GM19324 (cell line): ENCODE measurements at regions not wholly inside any gene's neighbourhood (a gene's known extent, or its start where the extent isn't known, plus 50 kb on each side); places are given as distances from the start of the nearest gene placed in this dataset.

Experiments used
- ATAC-seq: cut with Tn5 transposase; IDR thresholded peaks from one replicate; pipeline ENCODE4 v1.9.1; 2021; ENCODE audit warnings: mild to moderate bottlenecking, moderate library complexity; ENCODE audit not compliant: unreplicated experiment, low FRiP score

DNA sequence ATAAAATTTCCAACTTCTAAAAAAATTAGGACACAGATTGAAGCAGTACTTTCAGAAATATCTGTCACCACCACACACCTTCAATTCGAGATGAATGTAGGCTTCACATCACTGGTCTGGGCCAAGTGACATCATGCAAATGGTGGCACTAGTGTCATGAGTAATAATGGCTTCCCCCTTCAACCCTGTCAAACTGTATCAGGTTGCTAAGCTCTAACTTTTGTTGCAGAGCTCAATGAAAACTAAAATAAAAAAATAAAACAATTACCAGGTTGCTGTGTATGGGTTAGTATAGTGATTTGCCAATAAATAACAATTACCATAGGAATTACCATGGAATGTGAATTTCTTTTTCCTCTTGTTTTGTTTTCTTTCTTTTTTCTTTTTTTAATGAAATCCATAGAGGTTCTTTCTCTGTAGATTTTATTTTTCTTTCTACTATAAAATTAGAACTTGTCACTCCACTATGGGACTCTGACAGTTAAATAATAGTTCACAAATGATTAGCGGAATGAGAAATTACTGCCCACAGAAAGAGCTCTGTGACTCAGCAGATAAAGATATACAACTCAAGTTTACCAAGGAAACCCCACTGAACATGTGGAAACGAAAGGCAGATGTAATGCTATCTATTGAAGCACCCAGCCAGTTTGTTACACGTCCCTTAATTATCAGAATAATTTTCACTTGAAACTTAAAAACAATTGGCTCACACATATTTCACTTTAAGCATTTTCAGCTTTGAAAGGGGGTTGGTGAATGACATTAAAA lies 783.8 kb upstream of the WWC1 start:
- no peak for ATAC-seq

DNA sequence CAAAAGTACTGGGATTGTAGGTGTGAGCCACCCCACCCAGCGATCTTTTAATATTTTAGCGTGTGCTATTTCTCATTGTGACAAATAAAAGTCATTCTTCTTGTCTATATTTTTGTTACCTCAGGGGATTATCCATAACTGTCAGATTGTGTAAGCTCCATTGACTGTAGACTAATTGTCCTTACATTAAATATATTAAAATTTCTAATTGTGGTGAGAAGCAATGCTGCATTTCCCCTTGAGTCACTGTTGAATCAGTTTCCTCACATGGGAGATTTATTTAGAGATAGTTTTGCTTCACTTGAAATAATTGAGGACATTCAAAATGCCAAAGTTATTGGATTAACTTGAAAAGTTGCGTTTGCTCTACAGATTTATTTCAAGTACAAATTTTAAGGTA lies 782.4 kb upstream of the WWC1 start:
- no peak for ATAC-seq

DNA sequence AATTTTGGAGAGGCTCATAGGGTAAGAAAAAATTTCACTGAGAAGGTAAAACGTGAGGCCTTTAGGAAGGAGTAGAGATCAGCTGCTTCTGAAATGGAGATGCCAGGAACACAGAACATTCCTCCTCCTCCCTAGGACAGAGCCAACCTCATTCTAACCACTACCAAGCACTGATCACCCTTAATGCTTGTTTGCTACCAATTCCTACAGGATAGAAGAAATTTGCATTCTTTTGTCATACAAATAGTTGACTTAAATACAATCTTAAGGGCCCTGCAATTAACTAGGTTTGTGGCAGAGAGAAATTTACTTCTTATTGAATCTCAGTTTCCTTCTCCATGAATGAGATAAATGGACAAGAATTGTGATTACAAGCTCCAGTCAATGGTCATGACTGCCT lies 780.2 kb upstream of the WWC1 start:
- no peak for ATAC-seq

DNA sequence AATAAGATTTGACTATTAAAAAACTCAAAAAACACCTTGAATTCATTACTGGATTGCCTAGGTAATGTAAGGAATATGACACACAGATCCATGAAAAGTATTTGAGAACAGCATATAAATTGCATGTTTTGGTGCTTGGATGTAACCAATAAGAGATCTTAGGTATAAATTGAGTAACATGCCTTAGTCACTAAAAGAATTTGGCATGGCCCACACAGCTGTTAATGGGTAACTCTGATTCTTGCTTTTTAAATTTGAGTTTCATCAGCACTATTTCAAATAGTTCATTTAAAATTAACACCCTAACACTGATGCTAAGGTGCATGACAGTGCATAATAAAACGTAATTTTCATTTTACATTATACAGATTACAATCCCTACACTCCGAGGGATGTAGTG lies 779.3 kb upstream of the WWC1 start:
- ATAC-seq, result no peak

DNA sequence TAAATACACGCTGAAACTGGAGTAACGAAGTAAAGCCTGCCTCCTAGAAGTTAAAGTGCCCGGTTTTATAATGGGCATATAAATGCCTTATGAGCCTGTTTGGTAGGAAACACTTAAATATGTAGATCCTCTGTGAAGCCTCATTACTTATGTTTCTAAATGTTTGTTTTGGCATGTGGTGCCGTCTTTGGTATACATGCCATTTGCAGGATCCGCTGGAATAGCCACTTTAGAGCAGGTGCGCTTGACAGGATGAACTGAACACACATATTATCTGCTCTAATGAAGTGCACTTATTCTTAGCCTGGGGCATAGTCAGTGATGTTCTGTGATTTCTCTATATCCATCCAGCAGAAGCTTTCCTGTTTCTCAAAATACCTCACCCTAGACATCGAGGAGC lies 778.1 kb upstream of the WWC1 start:
- ATAC-seq, result no peak

DNA sequence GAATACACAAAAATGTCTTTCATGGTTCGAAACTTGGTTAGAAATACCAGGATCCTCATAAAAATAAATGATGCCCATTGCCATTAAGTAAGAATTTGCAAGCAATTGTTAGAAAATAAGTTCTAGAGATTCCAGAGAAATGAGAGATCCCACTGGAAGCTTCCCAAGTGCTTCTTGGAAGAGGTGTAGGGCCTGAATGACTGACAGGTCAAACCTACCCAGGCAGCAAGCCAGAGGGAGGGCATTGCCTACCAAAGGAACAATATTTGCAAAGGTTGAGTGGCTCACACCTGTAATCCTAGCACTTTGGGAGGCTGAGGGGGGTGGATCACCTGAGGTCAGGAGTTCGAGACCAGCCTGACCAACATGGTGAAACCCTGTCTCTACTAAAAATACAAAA lies 777.0 kb upstream of the WWC1 start:
- ATAC-seq, result no peak

DNA sequence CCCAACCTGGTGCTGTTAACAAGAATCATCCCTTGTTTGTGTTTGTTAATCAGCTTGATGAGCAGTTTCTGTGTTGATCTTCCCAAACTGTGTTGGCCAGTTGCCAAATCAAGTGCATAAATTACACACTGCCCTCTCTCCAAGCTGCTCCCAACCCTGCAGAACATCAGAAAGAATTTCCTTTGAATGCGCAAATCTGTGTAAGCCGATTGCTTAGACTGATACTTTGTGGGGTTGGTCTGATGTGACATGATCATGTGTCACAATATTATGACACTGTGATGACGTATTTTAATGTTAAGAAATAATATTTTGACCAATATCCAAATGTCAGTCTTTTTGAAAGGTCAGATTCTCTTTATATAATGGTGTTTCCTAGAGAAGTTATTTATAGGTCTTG lies 766.4 kb upstream of the WWC1 start:
- no peak for ATAC-seq

DNA sequence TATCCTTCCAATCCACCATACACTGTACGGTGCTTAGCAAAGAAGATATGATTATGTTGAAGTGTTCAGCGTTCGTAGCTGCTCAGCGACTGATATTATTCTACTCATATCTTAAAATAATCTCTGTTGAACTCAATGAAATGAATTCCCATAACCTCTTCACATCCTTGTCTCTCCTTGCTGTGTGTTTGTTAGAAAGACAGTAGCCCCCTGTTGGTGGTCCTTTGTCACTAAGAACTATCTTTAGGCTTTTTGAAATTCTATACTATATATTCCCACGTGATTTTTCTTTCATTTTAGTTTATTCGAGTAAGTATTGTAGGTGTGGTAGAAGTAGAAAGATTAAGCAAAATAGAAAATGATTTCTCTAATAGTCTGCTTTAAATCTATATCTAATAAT lies 762.8 kb upstream of the WWC1 start:
- ATAC-seq, result no peak

DNA sequence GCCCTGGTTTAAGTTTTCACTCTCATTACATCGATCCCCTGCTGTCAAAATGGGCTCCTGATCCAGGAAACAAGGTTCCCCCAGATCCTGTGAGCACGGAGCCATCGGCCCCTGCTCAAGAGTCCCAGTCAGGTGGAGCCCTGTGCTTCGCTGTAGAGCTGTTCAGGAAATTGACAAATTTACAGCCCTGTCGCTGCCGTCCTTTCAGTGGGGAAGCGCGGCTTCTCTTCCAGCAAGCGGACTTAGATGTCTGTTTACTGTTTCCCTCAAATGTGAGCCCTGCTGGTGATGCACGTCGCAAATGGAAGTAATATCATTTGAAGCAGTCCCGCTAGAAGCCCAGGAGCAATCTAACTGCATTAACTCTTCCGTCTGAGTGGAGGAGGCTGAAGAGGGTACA lies 760.9 kb upstream of the WWC1 start:
- ATAC-seq, result no peak

DNA sequence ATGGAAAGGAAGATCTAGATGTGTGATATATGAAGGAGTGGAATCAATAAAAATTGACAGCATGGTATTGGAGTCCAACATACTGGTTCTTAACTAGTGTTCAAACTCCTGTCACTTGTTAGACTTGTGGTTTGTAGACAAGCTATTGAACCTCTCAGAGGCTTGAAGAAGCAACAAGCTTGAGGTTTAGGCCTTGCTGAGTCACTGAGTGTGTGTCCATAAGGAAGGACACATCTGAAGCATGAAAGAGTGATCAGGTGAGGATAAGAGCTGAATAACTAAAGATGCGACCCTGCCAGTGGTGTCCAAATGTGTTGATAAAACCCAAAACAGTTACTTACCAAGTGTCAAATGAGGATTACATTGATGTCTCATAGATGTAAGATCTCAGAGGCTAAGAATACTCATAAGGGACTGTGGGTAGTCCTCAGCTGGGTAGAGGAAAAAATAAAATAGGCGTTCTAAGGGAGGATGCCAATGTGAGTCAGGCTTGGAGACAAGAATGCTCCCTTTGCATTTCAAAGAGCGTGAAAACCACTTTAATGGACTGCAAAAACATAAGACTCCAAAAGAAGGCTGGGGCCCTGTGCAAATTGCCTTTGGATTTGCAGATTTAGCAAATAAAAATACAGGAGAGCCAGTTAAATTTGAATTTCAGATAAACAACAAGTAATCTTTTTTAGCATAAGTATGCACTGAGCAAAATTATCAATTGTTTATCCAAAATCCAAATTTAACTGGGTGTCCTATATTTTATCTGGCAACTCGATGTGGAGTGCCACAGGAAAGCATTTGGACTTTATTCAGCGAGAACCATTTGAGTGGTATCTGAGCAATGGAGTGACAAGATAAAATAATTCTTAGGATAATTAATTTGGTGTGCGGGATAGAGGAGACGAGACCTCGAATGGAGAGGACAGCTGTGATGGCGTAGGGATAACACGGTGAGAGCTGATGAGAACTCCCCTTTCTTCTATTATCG lies 757.3 kb upstream of the WWC1 start:
- ATAC-seq, result no peak

DNA sequence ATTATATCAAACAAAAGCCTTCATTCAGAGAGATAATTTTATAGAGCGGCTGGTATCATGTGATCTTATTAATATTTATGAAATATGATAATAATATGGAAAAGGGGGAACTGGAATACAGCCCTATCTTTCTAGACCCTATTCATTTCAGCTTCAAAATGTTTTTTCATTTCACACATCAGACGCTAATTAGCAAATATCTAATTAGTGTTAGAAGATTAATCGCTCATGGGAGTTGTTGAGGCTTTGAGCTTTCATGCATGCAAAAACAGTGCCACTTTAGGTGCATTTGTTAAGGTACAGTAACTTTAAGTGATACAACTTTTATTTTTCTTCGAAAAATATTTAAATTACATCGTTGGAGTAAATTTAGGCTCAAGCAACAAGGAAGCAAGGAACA lies 751.7 kb upstream of the WWC1 start:
- ATAC-seq, result no peak

DNA sequence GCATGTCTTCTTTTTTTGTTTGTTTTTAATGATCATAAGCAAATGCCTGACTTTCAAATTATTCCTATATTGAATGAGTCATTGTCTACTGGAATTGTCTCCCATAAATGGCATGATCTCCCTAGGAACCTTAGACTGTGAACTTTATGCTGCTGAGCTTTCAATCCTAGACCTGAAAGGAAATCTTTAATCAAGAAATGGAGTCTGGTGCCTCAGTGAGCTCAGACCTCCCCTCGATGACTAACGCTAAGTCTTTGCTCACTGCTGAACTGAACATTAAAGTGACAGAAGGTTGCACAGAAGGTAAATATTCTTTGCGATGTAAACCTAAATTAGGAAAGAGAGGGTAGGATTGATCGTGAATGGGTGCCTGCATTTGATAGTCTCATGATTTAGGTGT lies 745.2 kb upstream of the WWC1 start:
- no peak for ATAC-seq

DNA sequence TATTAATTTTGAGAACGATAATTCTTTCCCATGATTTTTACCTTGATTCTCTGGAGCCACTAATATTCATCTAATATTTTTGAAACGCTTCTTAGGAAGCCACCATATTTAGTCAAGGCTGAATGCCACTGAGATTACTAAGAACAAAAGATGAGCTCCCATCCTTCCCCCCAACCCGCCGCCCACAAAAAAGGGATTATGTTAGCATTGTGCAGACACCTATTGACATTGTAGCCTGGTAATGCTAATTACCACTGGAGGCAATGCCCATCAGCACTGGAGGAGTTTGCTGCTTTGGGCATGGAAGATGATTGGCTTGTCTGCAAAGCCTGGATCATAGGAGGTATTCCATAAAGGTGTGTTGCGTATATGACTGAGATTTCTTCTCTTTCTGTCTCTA lies 739.1 kb upstream of the WWC1 start:
- ATAC-seq, result no peak

DNA sequence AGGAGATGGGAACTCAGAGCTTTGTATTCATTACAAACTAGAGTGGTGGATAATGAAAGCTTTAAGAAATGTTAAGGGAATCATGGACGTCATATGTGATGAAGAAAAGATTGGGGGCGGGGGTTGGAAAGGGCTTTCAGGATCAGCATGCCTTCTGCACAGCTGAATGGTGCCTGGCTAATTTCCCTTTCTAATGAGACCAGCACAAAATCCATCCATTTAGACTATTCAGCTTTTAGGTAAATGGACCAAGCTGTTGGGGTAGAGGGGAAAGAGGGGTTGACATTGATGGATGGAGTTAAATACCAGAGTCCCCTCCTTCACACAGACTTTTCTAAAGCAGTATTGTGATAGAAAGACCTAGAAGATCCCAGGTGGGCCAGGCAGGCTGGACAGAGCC lies 737.9 kb upstream of the WWC1 start:
- ATAC-seq, result no peak

DNA sequence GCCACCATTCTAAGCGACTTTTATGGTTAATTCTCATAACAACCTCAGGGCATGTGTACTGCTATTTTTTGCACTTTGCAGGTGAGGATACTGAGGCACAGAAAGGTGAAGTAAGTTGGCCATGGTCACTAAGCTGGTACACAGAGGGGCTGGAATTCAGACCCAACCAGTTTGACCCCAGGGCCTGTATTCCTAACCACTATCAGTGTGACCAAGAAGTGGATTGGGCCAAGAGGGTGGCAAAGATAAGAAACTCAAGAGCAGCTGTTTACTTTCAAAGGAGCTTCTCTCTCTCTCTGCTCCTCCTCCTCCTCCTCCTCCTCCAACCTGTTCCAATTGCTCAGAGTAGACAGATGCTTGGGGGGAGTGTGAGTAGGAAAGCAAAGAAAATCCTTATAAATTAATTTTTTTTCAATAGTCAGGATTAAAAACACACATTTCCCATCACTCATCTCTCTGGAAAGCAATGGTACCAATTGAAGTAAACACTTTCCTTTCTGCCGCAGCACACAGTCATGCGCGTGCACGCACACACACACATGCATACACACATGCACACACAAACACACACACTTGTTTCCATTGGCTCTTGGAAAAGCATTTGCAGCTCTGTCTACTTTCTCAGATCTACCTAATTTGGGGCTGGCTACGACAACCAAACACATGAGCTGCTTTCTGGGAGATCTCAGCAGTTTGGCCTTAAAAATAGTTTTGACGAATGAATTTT lies 736.7 kb upstream of the WWC1 start:
- no peak for ATAC-seq

DNA sequence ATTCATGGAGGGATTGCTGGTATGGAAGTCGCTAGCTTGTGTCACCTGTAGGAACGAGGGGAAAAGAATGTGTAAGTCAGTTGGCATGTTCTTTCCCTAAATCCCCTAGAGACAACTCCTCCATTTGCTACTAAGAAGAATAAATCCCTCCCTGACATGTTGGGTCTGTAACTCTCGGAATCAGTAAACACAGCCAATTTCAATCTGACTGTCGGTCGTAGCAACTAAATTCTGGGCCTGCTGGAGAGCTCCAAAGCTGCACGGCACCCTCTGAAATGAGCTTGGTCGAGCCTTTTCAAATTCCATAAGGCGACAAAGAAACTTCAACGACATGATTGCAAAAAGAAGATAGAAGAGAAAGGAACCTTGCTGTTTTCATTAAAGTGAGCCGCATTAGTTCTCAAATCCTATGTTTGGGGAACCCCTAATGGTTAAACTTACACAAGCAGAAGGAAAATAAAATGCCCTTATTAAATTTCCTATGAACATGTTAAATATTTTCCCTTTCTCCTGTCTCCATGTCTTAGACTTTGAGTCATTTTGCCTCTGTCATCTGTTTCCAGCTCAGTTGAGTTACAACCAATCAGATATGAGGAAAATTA lies 735.8 kb upstream of the WWC1 start:
- no peak for ATAC-seq

DNA sequence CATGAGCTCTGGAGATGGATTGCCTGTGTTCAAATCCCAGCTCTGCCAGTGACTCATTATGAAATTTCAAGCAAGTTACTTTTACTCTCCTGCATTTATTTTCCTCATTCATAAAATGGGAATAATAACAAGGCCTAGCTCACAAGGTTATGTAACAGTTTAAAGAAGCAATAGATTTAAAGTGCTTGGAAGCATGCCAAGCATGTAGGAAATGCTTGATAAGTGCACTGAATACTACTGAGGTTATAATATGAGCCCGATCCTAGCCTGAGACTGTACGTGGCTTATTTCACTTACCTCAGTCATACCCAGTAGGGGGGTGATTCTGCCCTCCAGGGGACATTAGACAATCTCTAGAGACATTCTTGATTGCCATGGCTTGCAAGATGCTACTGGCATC lies 734.1 kb upstream of the WWC1 start:
- ATAC-seq, result no peak

DNA sequence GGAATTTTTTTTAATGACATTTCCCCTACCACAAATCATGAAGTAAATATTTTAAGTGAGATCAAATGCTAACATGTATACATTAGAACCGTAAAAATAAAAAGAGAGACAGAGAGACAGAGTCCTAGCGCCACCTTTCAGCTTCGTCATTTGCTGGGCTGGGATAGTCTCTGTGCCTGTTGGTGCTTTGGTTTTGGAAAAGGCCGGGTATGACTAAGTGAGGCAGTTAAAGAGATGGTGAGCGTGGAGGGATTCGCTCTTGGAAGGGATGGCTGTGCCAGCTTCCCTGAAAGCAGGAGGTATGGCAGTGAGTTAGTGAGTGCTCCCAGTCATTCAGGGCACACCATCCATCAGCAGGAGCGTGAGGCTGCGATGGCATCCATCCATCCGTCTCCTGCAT lies 729.6 kb upstream of the WWC1 start:
- no peak for ATAC-seq

DNA sequence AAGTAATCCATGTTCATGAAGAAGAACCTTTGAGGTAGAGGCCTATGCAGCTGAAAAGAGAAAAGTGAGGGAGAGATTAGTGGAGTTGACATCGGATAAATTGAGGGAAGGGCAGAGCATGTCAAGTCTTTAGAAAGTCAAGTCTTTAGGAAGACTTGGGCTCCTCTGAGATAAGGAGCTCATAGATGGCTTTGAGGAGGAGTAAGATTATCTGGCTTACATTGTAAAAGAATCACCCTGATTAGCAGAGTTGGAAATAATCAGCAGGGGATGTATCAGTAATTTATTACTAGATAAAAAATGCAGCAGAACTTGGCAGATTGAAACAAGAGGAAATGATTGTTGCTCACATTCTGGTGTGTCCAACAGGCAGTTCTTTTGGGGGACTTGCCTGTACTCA lies 727.2 kb upstream of the WWC1 start:
- ATAC-seq, result no peak

DNA sequence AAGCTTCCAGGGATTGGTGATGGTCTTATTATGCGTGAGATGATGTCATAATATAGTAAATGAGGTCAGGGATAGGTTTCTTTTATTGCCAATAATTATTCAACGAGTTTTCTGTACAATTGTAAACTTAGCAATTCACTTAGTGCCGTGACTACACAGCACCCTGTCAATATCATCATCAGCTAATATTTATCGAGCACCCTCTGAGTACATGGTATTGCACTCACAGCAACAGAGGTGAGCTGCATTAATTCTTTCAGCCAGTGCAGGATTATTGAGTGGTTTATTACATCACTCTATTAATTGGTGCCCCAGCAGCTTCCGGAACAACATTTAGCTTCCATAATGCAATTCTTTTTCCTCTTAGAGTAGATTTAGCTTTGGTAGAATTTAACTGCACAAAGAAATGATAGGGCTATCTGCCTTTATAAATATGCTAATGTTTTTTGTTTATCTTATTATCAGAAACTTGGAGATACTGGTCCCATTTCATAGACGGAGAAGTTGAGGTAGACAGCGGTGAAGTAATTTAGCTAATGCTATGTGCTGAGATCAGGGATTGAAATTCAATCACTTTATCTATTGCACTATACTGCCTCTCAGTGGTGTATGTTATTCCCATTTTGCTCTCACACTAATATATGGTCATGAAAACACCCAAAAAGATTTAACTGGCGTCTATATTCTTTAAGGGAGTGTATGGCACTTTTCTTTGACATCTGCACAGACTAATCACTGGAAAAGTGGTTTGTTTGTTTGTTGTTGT lies 726.1 kb upstream of the WWC1 start:
- no peak for ATAC-seq
